Ishikawa (cell line): ENCODE measurements at regions not wholly inside any gene's neighbourhood (a gene's known extent, or its start where the extent isn't known, plus 50 kb on each side); places are given as distances from the start of the nearest gene placed in this dataset.

Experiments
- CEBPB ChIP-seq: IDR thresholded peaks from 2 replicates; pipeline ENCODE4 v1.6.1; 2012
- FOXM1 ChIP-seq: IDR thresholded peaks from 2 replicates; pipeline ENCODE4 v1.6.1; 2012; ENCODE audit warnings: low read depth, borderline replicate concordance
- REST ChIP-seq: IDR thresholded peaks from 2 replicates; pipeline ENCODE4 v1.6.1; 2012; ENCODE audit warnings: low read depth, mild to moderate bottlenecking
- YY1 ChIP-seq: IDR thresholded peaks from 2 replicates; pipeline ENCODE4 v1.6.1; 2012; ENCODE audit warnings: low read depth

GRCh38 chr14:43022094-43022800, 1415.6 kb downstream of the LRFN5 start:
- TF ChIP-seq REST (no peak), YY1 (no peak), FOXM1 (no peak), CEBPB (no peak)
